ENCODE measurements at regions not wholly inside any gene's neighbourhood (a gene's known extent, or its start where the extent isn't known, plus 50 kb on each side); places are given as distances from the start of the nearest gene placed in this dataset.
"Not testable (repeated sequence)": the region's sequence is repeated elsewhere in the genome, so short reads cannot be mapped to it uniquely, and the experiment has no call there.

GRCh38 chr5:158036983-158037595, 178.1 kb upstream of the CLINT1 start:
- DNase-seq, result not testable (repeated sequence)

GRCh38 chr5:158034586-158034985, 175.6 kb upstream of the CLINT1 start:
- DNase-seq, result not testable (repeated sequence)

GRCh38 chr5:158033724-158034123, 174.8 kb upstream of the CLINT1 start:
- no peak for DNase-seq

GRCh38 chr5:158033076-158033475, 174.1 kb upstream of the CLINT1 start:
- no peak for DNase-seq

GRCh38 chr5:158032246-158032645, 173.3 kb upstream of the CLINT1 start:
- DNase-seq, result no peak

- DNase-seq, result no peak
Measured at GRCh38 chr5:158027806-158028775, 169.1 kb upstream of the CLINT1 start.

GRCh38 chr5:158026304-158027031, 167.5 kb upstream of the CLINT1 start:
- DNase-seq, result no peak

GRCh38 chr5:158023266-158023665, 164.3 kb upstream of the CLINT1 start:
- DNase-seq, result no peak

- no peak for DNase-seq
Measured at GRCh38 chr5:158022837-158023236, 163.9 kb upstream of the CLINT1 start.

- no peak for DNase-seq
Measured at GRCh38 chr5:158022393-158022792, 163.4 kb upstream of the CLINT1 start.

GRCh38 chr5:158020555-158021418, 161.8 kb upstream of the CLINT1 start:
- DNase-seq, result no peak

- no peak for DNase-seq
Measured at GRCh38 chr5:158017469-158017868, 158.5 kb upstream of the CLINT1 start.

GRCh38 chr5:158014372-158014771, 155.4 kb upstream of the CLINT1 start:
- no peak for DNase-seq

- DNase-seq, result no peak
Measured at GRCh38 chr5:158013939-158014338, 155.0 kb upstream of the CLINT1 start.

- DNase-seq, result no peak
Measured at GRCh38 chr5:158013303-158013702, 154.4 kb upstream of the CLINT1 start.

- no peak for DNase-seq
Measured at GRCh38 chr5:158011422-158011821, 152.5 kb upstream of the CLINT1 start.

- no peak for DNase-seq
Measured at GRCh38 chr5:158010831-158011230, 151.9 kb upstream of the CLINT1 start.

- no peak for DNase-seq
Measured at GRCh38 chr5:158007336-158007735, 148.4 kb upstream of the CLINT1 start.

GRCh38 chr5:157999696-158000095, 140.8 kb upstream of the CLINT1 start:
- DNase-seq, result no peak

GRCh38 chr5:157997991-157998504, 139.1 kb upstream of the CLINT1 start:
- no peak for DNase-seq

- peak; percentile 66 to 67 for DNase-seq
Measured at GRCh38 chr5:157994906-157995519, 136.1 kb upstream of the CLINT1 start.

All from NCI-H2081 (cell line).